GM18873 (cell line): ENCODE measurements at regions not wholly inside any gene's neighbourhood (a gene's known extent, or its start where the extent isn't known, plus 50 kb on each side); places are given as distances from the start of the nearest gene placed in this dataset.

Source experiments
- ATAC-seq: cut with Tn5 transposase; IDR thresholded peaks from one replicate; pipeline ENCODE4 v1.9.1; 2021; ENCODE audit warnings: mild to moderate bottlenecking, moderate library complexity, moderate number of reproducible peaks; ENCODE audit not compliant: unreplicated experiment, low FRiP score

GRCh38 chr5:2610986-2611385 is 140.5 kb downstream of the IRX2 start:
- ATAC-seq: no peak

GRCh38 chr5:2608391-2608790 is 143.1 kb downstream of the IRX2 start:
- ATAC-seq: no peak

- no peak for ATAC-seq
Observed at GRCh38 chr5:2607598-2607997, 143.9 kb downstream of the IRX2 start.

GRCh38 chr5:2603272-2603575 is 148.3 kb downstream of the IRX2 start:
- ATAC-seq: no peak

GRCh38 chr5:2602451-2603271 is 148.8 kb downstream of the IRX2 start:
- ATAC-seq: no peak

GRCh38 chr5:2598503-2598902 is 153.0 kb downstream of the IRX2 start:
- ATAC-seq: no peak

GRCh38 chr5:2594701-2595100 is 156.8 kb downstream of the IRX2 start:
- no peak for ATAC-seq

- no peak for ATAC-seq
Observed at GRCh38 chr5:2592766-2593165, 158.7 kb downstream of the IRX2 start.

GRCh38 chr5:2591777-2592453 is 159.6 kb downstream of the IRX2 start:
- no peak for ATAC-seq

GRCh38 chr5:2588850-2589501 is 162.5 kb downstream of the IRX2 start:
- no peak for ATAC-seq

- ATAC-seq: no peak
Observed at GRCh38 chr5:2587189-2588031, 164.1 kb downstream of the IRX2 start.

GRCh38 chr5:2586016-2586715 is 165.3 kb downstream of the IRX2 start:
- ATAC-seq: no peak

GRCh38 chr5:2584579-2585269 is 166.8 kb downstream of the IRX2 start:
- ATAC-seq: no peak

- no peak for ATAC-seq
Observed at GRCh38 chr5:2582507-2582906, 169.0 kb downstream of the IRX2 start.

- no peak for ATAC-seq
Observed at GRCh38 chr5:2582106-2582505, 169.4 kb downstream of the IRX2 start.

GRCh38 chr5:2581418-2581817 is 170.1 kb downstream of the IRX2 start:
- no peak for ATAC-seq

- ATAC-seq: no peak
Observed at GRCh38 chr5:2579126-2579525, 172.4 kb downstream of the IRX2 start.

GRCh38 chr5:2577312-2578036 is 174.0 kb downstream of the IRX2 start:
- ATAC-seq: no peak

- no peak for ATAC-seq
Observed at GRCh38 chr5:2576823-2577222, 174.7 kb downstream of the IRX2 start.
